ENCODE measurements at regions not wholly inside any gene's neighbourhood (a gene's known extent, or its start where the extent isn't known, plus 50 kb on each side); places are given as distances from the start of the nearest gene placed in this dataset.
"Not testable (repeated sequence)": the region's sequence is repeated elsewhere in the genome, so short reads cannot be mapped to it uniquely, and the experiment has no call there.

DNA sequence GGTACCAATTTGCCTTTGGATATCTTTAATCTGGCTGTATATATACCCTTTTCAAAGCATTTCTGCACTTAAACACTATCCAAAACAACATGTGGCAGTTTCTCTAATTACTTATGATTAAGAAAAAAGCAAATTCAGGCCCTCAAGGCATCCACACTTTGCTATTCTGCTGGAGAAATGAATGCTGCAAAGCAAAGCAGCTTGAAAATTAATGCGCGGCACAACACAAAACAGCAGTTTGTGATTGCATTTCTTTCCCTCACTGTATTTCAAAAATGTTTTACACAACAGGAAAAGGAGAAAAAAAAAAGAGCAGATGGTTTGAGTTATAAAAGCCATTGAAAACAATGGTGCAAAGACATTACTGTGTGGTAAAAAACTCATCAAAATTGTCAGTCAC is 738.4 kb upstream of the RAG2 start:
- DNase-seq (ENCODE audit: low read depth), result no peak

GRCh38 chr11:37333345-37333744 is 735.3 kb upstream of the RAG2 start:
- no peak for DNase-seq (ENCODE audit: low read depth)

- DNase-seq (ENCODE audit: low read depth), result no peak
Observed at GRCh38 chr11:37323843-37324242, 725.8 kb upstream of the RAG2 start.

DNA sequence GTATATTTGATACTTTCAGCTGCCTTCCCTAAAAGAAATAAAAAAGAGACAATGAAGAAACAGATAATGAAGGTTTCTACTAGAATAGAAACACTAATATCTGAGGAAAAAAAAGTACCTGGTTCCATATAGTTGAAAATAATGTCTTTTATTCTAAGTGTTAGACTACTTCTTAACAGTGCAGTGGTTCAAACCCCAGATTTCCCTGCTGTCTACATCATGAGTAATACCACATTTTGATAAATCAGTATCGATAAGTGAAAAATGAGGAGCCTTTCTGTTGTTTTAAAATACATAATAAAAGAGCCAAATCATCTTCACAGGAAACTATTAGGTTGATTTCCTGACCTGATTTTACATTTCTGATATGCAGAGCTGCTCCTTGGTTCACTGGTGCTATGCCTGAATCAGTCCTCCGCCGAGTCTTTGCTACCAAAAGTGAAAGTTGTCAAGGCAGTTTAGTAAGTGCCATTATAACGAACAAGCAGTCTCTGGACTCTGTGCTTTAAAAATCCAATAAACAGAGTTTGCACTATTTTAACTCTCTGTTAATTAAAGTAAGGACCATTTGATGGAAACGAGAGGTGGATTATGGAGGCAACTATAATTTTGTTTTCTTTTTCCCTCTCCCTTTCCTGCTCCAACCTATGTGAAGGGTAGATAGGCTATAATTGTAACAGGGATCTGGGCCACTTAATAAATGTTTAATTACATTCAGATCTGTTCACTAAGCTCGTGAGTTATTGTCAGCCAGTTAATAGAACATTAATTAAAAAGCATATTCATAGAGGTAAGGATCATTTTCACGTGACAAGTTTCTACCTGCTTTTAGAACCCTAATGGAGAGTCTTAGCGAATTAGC is 724.5 kb upstream of the RAG2 start:
- no peak for DNase-seq (ENCODE audit: low read depth)

DNA sequence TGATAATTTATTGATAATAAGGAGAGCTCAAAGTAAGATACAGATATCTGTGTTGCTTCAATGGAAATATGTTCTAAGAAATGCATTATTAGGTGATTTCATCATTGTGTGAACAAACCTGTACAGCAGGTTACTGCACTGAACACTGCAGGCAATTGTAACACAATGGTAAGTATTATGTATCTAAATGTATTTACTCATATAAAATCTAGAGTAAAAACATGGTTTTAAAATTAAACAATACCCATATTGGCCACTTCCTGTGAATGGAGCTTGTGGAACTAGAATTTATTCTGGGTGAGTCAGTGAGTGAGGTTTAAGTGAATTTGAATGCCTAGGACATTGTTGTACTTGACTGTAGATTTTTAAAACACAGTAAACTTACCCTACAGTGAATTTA is 722.9 kb upstream of the RAG2 start:
- no peak for DNase-seq (ENCODE audit: low read depth)

GRCh38 chr11:37317803-37318202 is 719.8 kb upstream of the RAG2 start:
- no peak for DNase-seq (ENCODE audit: low read depth)

GRCh38 chr11:37313266-37313665 is 715.2 kb upstream of the RAG2 start:
- DNase-seq (ENCODE audit: low read depth), result no peak

DNA sequence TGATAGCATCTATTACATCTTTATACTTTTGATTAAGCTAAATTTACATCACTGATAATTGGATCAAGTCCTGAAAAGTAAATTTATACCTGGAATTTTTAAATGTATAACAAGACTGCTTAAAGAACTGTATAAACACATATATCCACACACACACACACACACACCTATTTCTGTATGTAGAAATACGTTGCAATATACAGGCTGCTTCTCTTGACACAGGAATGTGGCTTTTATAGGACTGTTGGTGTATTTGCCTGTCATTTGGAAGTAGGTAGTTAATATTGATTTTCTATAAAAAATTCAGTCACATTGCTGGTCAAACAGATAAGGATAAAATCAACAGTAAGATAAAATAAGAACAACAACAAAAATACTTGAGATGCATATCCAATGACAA is 708.5 kb upstream of the RAG2 start:
- no peak for DNase-seq (ENCODE audit: low read depth)

- DNase-seq (ENCODE audit: low read depth), result not testable (repeated sequence)
Observed at GRCh38 chr11:37301405-37301804, 703.4 kb upstream of the RAG2 start.

- DNase-seq (ENCODE audit: low read depth), result no peak
Observed at GRCh38 chr11:37298173-37298572, 700.1 kb upstream of the RAG2 start.

- DNase-seq (ENCODE audit: low read depth), result no peak
Observed at GRCh38 chr11:37286890-37287289, 688.9 kb upstream of the RAG2 start.

DNA sequence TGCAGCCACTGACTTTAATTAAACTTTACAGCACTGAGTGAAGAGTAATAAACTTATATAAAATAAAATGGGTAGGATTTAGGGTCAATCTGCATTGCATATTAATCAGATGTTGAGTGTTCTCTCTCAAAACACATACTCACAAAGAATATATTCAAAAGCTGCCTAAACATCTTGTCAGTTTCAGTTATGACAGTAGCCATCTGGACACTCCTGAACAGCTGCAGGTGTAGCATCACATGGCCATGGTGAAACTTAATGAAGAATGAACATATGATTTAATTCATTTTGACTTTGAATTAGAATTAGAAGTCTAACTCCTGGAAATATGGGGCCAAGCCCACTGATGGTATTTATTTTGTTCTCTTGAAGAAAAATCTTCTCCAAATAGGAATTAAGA is 684.3 kb upstream of the RAG2 start:
- DNase-seq (ENCODE audit: low read depth), result no peak

DNA sequence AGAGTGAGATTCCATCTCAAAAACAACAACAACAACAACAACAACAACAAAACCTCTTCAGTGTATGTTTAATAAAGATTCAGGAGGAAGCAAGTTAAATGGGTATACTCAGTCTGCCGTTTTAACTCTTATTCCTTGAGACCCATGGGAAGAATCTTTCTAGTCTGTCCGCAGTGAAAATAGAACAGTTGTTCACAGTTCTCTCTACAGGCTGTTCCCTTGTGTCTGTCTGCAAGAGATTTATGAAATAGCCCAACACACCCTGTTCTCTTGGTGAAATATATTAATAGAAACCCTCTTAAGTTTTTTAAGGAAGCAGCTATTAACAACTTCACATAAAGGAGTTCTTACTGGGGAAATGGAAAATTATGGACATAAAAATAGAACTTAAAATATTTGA is 682.2 kb upstream of the RAG2 start:
- no peak for DNase-seq (ENCODE audit: low read depth)

DNA sequence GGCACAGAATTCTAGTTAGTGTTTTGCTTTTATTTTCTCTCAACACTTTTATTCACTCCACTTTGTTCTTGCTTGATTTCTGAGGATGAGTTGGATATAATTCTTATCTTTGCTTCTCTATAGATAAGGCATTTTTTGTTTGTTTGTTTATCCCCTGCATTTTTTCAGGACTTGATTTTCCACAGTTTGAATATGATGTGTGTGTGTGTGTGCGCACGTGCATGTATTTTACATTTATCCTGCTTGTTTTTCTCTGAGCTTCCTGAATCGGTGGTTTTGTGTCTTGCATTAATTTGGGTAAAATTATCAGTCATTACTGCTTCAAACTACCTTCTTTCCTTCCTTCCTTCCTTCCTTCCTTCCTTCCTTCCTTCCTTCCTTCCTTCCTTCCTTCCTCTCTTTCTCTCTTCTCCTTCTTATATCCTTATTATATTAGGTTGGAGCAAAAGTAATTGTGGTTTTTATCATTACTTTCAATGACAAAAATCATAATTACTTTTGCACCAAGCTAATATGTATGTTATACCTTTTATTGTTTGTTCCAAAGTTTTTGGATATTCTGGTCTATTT is 679.9 kb upstream of the RAG2 start:
- DNase-seq (ENCODE audit: low read depth), result no peak

DNA sequence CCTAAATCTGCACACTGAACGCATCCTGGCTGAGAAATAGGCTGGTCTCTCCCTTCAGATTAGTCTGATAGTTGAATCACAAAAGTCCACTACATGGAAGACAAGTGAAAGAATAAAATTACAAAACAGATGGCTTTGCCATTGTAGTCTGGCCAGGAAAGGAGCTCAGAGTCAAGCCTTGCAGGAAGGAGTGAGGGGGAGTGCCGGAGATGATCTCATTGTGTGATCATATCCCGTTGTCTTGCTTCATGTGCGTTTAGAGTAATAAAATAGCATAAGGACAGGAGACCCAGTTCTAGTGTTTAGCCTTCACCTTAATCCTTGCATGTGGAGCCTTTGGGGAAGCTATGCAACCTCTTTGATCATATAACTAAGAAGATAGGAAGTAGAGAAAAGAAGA is 666.7 kb upstream of the RAG2 start:
- DNase-seq (ENCODE audit: low read depth), result no peak

DNA sequence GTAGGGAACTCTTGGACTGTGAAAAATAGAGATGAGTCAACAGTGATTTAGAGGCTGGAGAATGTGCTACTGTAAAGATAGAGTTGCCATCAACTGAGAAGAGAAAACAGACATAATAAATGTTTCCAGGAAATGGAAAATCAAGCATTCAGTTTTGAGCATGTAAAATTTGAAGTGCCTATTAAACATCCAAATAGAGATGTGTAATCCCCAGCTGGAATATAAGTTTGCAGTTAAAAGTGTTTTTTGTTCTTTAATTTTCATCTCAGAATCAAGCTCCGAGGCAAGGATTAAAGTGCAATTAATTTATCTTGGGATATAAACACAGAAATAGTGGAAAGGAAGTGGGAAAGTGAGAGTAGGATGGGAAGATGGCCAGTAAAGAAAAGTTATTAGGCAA is 666.0 kb upstream of the RAG2 start:
- no peak for DNase-seq (ENCODE audit: low read depth)

DNA sequence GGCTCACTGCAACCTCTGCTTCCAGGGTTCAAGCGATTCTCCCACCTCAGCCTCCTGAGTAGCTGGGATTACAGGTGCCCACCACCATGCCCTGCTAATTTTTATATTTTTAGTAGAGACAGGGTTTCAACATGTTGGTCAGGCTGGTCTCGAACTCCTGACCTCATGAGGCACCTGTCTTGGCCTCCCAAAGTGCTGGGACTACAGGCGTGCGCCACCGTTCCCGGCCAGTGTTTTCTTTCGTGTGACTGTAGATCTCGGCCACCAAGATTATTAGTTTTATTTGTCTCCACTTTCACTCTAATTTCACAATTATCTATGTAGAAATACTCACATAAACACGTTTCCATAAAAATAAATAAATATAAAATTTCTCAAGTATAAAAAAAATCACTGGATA is 665.4 kb upstream of the RAG2 start:
- DNase-seq (ENCODE audit: low read depth), result not testable (repeated sequence)

GRCh38 chr11:37259734-37260133 is 661.7 kb upstream of the RAG2 start:
- DNase-seq (ENCODE audit: low read depth), result no peak

DNA sequence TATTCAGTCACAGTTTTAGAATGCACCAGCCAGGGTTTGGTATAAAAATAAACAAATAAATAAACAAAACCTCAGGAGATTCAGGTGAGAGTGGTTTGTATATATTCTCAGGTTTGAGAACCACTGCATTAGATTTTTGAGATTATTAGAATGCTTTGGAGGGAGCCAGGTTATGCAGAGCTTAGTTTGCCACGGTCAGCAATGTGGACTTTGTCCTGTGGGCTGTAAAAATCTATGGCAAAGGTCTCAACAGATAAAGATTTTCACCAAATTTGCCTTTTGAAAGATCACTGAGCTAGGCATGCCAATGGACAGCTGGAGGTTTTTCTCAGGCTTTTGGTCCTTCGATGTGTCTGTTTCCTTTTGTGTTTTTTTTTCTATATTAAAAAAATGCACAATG is 650.1 kb upstream of the RAG2 start:
- no peak for DNase-seq (ENCODE audit: low read depth)

- DNase-seq (ENCODE audit: low read depth), result not testable (repeated sequence)
Observed at GRCh38 chr11:37246092-37246491, 648.1 kb upstream of the RAG2 start.

GRCh38 chr11:37230865-37231264 is 632.8 kb upstream of the RAG2 start:
- no peak for DNase-seq (ENCODE audit: low read depth)

GRCh38 chr11:37223962-37224361 is 625.9 kb upstream of the RAG2 start:
- DNase-seq (ENCODE audit: low read depth), result no peak

DNA sequence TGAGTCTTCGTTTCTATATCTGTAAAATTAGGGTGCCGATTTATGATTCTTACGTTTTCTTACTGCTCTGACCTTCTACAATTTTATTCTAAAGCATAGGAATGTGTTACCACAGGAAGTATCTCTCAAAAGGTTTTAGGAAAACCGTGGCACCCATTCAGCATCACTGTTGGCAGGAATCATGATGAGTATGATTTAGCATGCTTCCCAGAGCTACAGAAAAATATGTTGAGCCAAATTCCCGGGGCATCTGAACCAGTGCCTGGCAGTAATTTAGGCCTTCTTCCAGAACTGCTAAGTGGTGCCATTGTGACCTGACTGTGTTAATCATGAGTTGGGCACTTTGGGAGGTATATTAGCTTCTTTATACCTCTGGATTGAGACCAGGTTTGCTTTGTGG is 605.0 kb upstream of the RAG2 start:
- DNase-seq (ENCODE audit: low read depth), result no peak

DNA sequence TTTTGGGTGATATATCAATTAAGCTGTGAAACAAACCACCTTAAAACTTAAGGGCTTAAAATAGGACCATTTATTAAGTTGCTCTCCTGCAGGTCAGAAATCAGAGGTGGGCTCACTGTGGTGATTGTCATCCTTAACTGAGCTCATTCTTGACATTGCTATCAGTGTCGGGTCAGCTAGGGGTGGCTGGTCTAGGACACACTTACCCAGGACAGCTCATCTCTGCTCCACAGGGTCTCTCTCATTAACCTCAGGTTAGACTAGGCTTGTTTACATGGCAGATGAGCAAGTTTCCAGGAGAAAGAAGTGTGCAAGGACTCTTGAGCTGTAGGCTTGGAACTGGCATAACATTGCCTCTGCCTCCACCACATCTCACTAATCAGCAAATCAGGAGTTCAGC is 601.0 kb upstream of the RAG2 start:
- no peak for DNase-seq (ENCODE audit: low read depth)

All from forelimb muscle (tissue), 1 donor.